GM10266 (cell line): ENCODE measurements at regions not wholly inside any gene's neighbourhood (a gene's known extent, or its start where the extent isn't known, plus 50 kb on each side); places are given as distances from the start of the nearest gene placed in this dataset.

Experiments
- DNase-seq: peaks from one replicate; pipeline ENCODE4 v3.0.0; 2012; ENCODE audit errors: extremely low spot score
- CTCF ChIP-seq: IDR thresholded peaks from 2 replicates; pipeline ENCODE4 v1.5.1; 2012; ENCODE audit warnings: mild to moderate bottlenecking, low read depth; ENCODE audit not compliant: control insufficient read depth, insufficient read depth; ENCODE audit errors: missing control alignments

- no peak for DNase-seq
- TF ChIP-seq CTCF: no peak
These were observed 1285.5 kb upstream of the TMEFF2 start for GRCh38 chr2:193480187-193480586.

- no peak for DNase-seq
- no peak for TF ChIP-seq CTCF
These were observed 1281.6 kb upstream of the TMEFF2 start for GRCh38 chr2:193476171-193476800.

GRCh38 chr2:193475038-193475437 is 1280.3 kb upstream of the TMEFF2 start:
- no peak for TF ChIP-seq CTCF
- DNase-seq: no peak

- no peak for TF ChIP-seq CTCF
- DNase-seq: no peak
These were observed 1274.5 kb upstream of the TMEFF2 start for GRCh38 chr2:193469251-193469650.

- DNase-seq: no peak
- TF ChIP-seq CTCF: no peak
These were observed 1272.7 kb upstream of the TMEFF2 start for GRCh38 chr2:193467276-193467987.

- no peak for DNase-seq
These were observed 1268.3 kb upstream of the TMEFF2 start for GRCh38 chr2:193463011-193463410.

More at GRCh38 chr2:193463011-193463410, 1268.3 kb upstream of the TMEFF2 start:
- TF ChIP-seq CTCF: no peak
